ENCODE measurements at regions not wholly inside any gene's neighbourhood (a gene's known extent, or its start where the extent isn't known, plus 50 kb on each side); places are given as distances from the start of the nearest gene placed in this dataset.

GRCh38 chr13:22506096-22506691, 674.6 kb upstream of the SGCG start:
- no peak for TF ChIP-seq CTCF (IDR thresholded peaks at IDR 0.05)
- TF ChIP-seq POLR2A (IDR thresholded peaks at IDR 0.05): no peak

Data from lower leg skin (tissue), 3 donors.